HCT116 (cell line): ENCODE measurements at regions not wholly inside any gene's neighbourhood (a gene's known extent, or its start where the extent isn't known, plus 50 kb on each side); places are given as distances from the start of the nearest gene placed in this dataset.

Source experiments
- ATAC-seq: fragments of 200-7000 bp; cut with Tn5 transposase; 2 replicates; pipeline ENCODE4 v1.9.1; 2020; ENCODE audit warnings: mild to moderate bottlenecking, moderate library complexity
- BruUV-seq: library from RNA; stranded (reverse); fragments of 400-500 nt; replicated peaks from 2 replicates; lab custom pipeline; 2021; lab: Mats Ljungman, UMichigan
- CTCF ChIA-PET: fragments of 300-600 bp; sonication (Branson Sonifier 250); formaldehyde crosslinking; loops from one replicate; lab custom pipeline; 2021; ENCODE audit warnings: antibody characterized with exemption; lab: Charles Lee
- POLR2A ChIA-PET: fragments of 300-600, 350-600 bp; sonication (Branson Sonifier 250); formaldehyde crosslinking; loops from one replicate; lab custom pipeline; 2021; ENCODE audit warnings: antibody characterized with exemption; lab: Charles Lee
- RAD21 ChIA-PET, 2 experiments: fragments of 300-600 bp; sonication (Branson Sonifier 250); formaldehyde crosslinking; loops; one replicate each; lab custom pipeline; 2023; ENCODE audit warnings: low total read pairs in 2 of 2; ENCODE audit not compliant: uncharacterized antibody in 2 of 2, unreplicated experiment in 2 of 2, low non-redundant PET in 1 of 2; lab: Charles Lee
- DNase-seq: peaks from one replicate; pipeline ENCODE4 v3.0.0-alpha.2; 2010; ENCODE audit warnings: low read depth, low spot score
- H2AFZ ChIP-seq: fragments of 200-600 bp; shearing (Covaris generic), sonication (generic); 2 replicates; pipeline ENCODE4 v1.6.1; 2017; ENCODE audit warnings: low read depth, mixed run types, mixed read lengths, antibody characterized with exemption, low read length; ENCODE audit not compliant: poor library complexity, severe bottlenecking
- H3K27ac ChIP-seq: 2 replicates; pipeline ENCODE4 v1.5.1; 2012; ENCODE audit warnings: low read depth, low read length
- H3K27me3 ChIP-seq: fragments of 200-600 bp; sonication (generic); 2 replicates; pipeline ENCODE4 v1.6.1; 2016; ENCODE audit warnings: mixed run types, low read length, mixed read lengths; ENCODE audit not compliant: insufficient read depth
- H3K36me3 ChIP-seq, 2 experiments: fragments of 200-500 bp in 1 of 2; fragments of 200-600 bp in 1 of 2; sonication (Bioruptor generic) in 1 of 2; sonication (generic) in 1 of 2; 2 replicates each; pipeline versions ENCODE4 v1.5.1 to v1.6.1; 2014 to 2016; ENCODE audit warnings: low read length in 2 of 2, inconsistent platforms in 1 of 2, mixed read lengths in 1 of 2, mixed run types in 1 of 2; ENCODE audit not compliant: insufficient read depth in 2 of 2, control insufficient read depth in 1 of 2
- H3K4me1 ChIP-seq, 2 experiments: fragments of 200-600 bp in 1 of 2; sonication (generic) in 1 of 2; 2 replicates each; pipeline versions ENCODE4 v1.5.1 to v1.6.1; 2012 to 2017; ENCODE audit warnings: low read length in 2 of 2, inconsistent platforms in 1 of 2, mild to moderate bottlenecking in 1 of 2, mixed read lengths in 1 of 2, mixed run types in 1 of 2, moderate library complexity in 1 of 2; ENCODE audit not compliant: insufficient read depth in 2 of 2, control insufficient read depth in 1 of 2
- H3K4me2 ChIP-seq: fragments of 200-600 bp; sonication (generic); 2 replicates; pipeline ENCODE4 v1.6.1; 2017; ENCODE audit warnings: mixed run types, low read length, mixed read lengths
- H3K4me3 ChIP-seq, 2 experiments: fragments of 200-600 bp in 1 of 2; sonication (generic) in 1 of 2; replicated peaks in 1 of 2; 2 replicates each; pipeline ENCODE4 v1.5.1; 2011 to 2016; ENCODE audit warnings: low read length in 2 of 2, control low read depth in 1 of 2, low read depth in 1 of 2, mild to moderate bottlenecking in 1 of 2, mixed read lengths in 1 of 2, mixed run types in 1 of 2
- H3K79me2 ChIP-seq: fragments of 200-600 bp; sonication (generic); 2 replicates; pipeline ENCODE4 v1.6.1; 2017; ENCODE audit warnings: mild to moderate bottlenecking, mixed run types, low read length, moderate library complexity, mixed read lengths; ENCODE audit not compliant: insufficient read depth
- H3K9ac ChIP-seq: fragments of 200-600 bp; sonication (generic); 2 replicates; pipeline ENCODE4 v1.6.1; 2016; ENCODE audit warnings: low read length, mixed read lengths
- H3K9me2 ChIP-seq: fragments of 200-600 bp; sonication (generic), shearing (Covaris generic); 2 replicates; pipeline ENCODE4 v1.6.1; 2017; ENCODE audit warnings: mixed run types, mild to moderate bottlenecking, moderate library complexity; ENCODE audit not compliant: insufficient read depth
- H3K9me3 ChIP-seq, 2 experiments: fragments of 200-500 bp in 1 of 2; fragments of 200-600 bp in 1 of 2; sonication (Bioruptor generic) in 1 of 2; sonication (generic) in 1 of 2; 2 replicates each; pipeline ENCODE4 v1.6.1; 2014 to 2017; ENCODE audit warnings: low read length in 2 of 2, mixed read lengths in 2 of 2, inconsistent platforms in 1 of 2, low read depth in 1 of 2, mild to moderate bottlenecking in 1 of 2, mixed run types in 1 of 2, moderate library complexity in 1 of 2; ENCODE audit not compliant: control insufficient read depth in 1 of 2, insufficient read depth in 1 of 2
- H4K20me1 ChIP-seq: fragments of 200-600 bp; sonication (generic), shearing (Covaris generic); 2 replicates; pipeline ENCODE4 v1.6.1; 2017; ENCODE audit warnings: mixed run types, mild to moderate bottlenecking, moderate library complexity; ENCODE audit not compliant: insufficient read depth
- ATF3 ChIP-seq: IDR thresholded peaks from 2 replicates; pipeline ENCODE4 v1.6.1; 2012
- CBX3 ChIP-seq: IDR thresholded peaks from 2 replicates; pipeline ENCODE4 v1.6.1; 2012; ENCODE audit warnings: low read depth
- CEBPB ChIP-seq: IDR thresholded peaks from 2 replicates; pipeline ENCODE4 v1.6.1; 2012; ENCODE audit warnings: low read depth
- EGR1 ChIP-seq: IDR thresholded peaks from 2 replicates; pipeline ENCODE4 v1.6.1; 2012; ENCODE audit warnings: low read depth
- EZH2 ChIP-seq: fragments of 200-600 bp; sonication (generic); IDR thresholded peaks from 2 replicates; pipeline ENCODE4 v1.6.1; 2017; ENCODE audit warnings: antibody characterized with exemption, mixed run types
- EZH2phosphoT487 ChIP-seq: fragments of 200-600 bp; IDR thresholded peaks from 2 replicates; pipeline ENCODE4 v1.6.1; 2018; ENCODE audit warnings: antibody characterized with exemption, borderline replicate concordance
- JUND ChIP-seq: IDR thresholded peaks from 2 replicates; pipeline ENCODE4 v1.6.1; 2012
- MAX ChIP-seq: IDR thresholded peaks from 2 replicates; pipeline ENCODE4 v1.6.1; 2012
- POLR2A ChIP-seq: IDR thresholded peaks from 2 replicates; pipeline ENCODE4 v1.7.0; 2011; ENCODE audit warnings: borderline replicate concordance; ENCODE audit not compliant: insufficient read depth, insufficient read length; ENCODE audit errors: extremely low read depth
- POLR2AphosphoS5 ChIP-seq: IDR thresholded peaks from 2 replicates; pipeline ENCODE4 v1.6.1; 2011; ENCODE audit warnings: mild to moderate bottlenecking, low read depth, low read length, moderate library complexity
- RAD21 ChIP-seq: IDR thresholded peaks from 2 replicates; pipeline ENCODE4 v1.6.1; 2012; ENCODE audit warnings: low read depth, mild to moderate bottlenecking
- SRF ChIP-seq: IDR thresholded peaks from 2 replicates; pipeline ENCODE4 v1.6.1; 2012; ENCODE audit warnings: low read depth
- TCF7L2 ChIP-seq: IDR thresholded peaks from 2 replicates; pipeline ENCODE4 v1.7.0; 2011; ENCODE audit warnings: borderline replicate concordance, inconsistent platforms; ENCODE audit not compliant: insufficient read depth, insufficient read length; ENCODE audit errors: extremely low read depth
- YY1 ChIP-seq: IDR thresholded peaks from 2 replicates; pipeline ENCODE4 v1.6.1; 2011; ENCODE audit warnings: low read length, low read depth, moderate library complexity, mild to moderate bottlenecking; ENCODE audit not compliant: insufficient replicate concordance; ENCODE audit errors: extremely low read depth
- ZBTB33 ChIP-seq: IDR thresholded peaks from 2 replicates; pipeline ENCODE4 v1.6.1; 2011; ENCODE audit warnings: mild to moderate bottlenecking, low read length, moderate library complexity; ENCODE audit not compliant: insufficient replicate concordance; ENCODE audit errors: extremely low read depth
- ZNF274 ChIP-seq: fragments of 200-500 bp; sonication (Bioruptor generic); IDR thresholded peaks from 2 replicates; pipeline ENCODE4 v1.6.1; 2014; ENCODE audit warnings: mild to moderate bottlenecking, low read depth, low read length, inconsistent platforms
- intact Hi-C: fragments of 100-400 bp; cut with micrococcal nuclease; formaldehyde crosslinking; loops from 2 replicates; pipeline ENCODE4 v1.10.0; 2022

GRCh38 chr5:7157083-7157482 lies 238.9 kb upstream of the ADCY2 start:
- no peaks in the 10 kb centered on the region for H3K27me3 ChIP-seq
- H3K9ac ChIP-seq = no peak overlapping the region
- ChIA-PET POLR2A (no interaction called here), CTCF (no interaction called here), RAD21 (no interaction called here)
- H3K9me3 ChIP-seq = peaks cover 0 to 12% of the 10 kb centered on the region in 2 experiments; a peak in 2 of 4 replicates
- intact Hi-C loops = no loop called here
- H4K20me1 ChIP-seq = no peaks in the 10 kb centered on the region
- H3K4me1 ChIP-seq = no peaks in the 10 kb centered on the region
- no peaks in the 10 kb centered on the region for H3K79me2 ChIP-seq
- TF ChIP-seq JUND = no peak
- no peak for TF ChIP-seq MAX
- TF ChIP-seq EGR1 = no peak
- no peak for TF ChIP-seq ATF3
- TF ChIP-seq SRF = no peak
- TF ChIP-seq CEBPB = no peak
- TF ChIP-seq POLR2A = no peak
- TF ChIP-seq EZH2 = no peak
- TF ChIP-seq ZBTB33 = no peak
- no peak for TF ChIP-seq CBX3
- no peak for TF ChIP-seq TCF7L2
- no peak for TF ChIP-seq EZH2phosphoT487
- TF ChIP-seq YY1 = no peak
- TF ChIP-seq POLR2AphosphoS5 = no peak
- TF ChIP-seq RAD21 = no peak
- TF ChIP-seq ZNF274 = no peak
- no peaks in the 10 kb centered on the region for H3K36me3 ChIP-seq
- no peak overlapping the region for H2AFZ ChIP-seq
- no peaks in the 10 kb centered on the region for H3K9me2 ChIP-seq
- no TSS peak for BruUV-seq
- no peak overlapping the region for H3K4me3 ChIP-seq
- no peak for DNase-seq
- H3K4me2 ChIP-seq = no peak overlapping the region
- ATAC-seq = no peak
- no peak overlapping the region for H3K27ac ChIP-seq
